Activated CD4-positive, alpha-beta T cell treated with anti-CD3 and anti-CD28 coated beads, Interleukin-2, amount 10 ng/mL, durations not matched to agents 7 days and 5 days (primary cell): ENCODE measurements at regions not wholly inside any gene's neighbourhood (a gene's known extent, or its start where the extent isn't known, plus 50 kb on each side); places are given as distances from the start of the nearest gene placed in this dataset.
"Not testable (repeated sequence)": the region's sequence is repeated elsewhere in the genome, so short reads cannot be mapped to it uniquely, and the experiment has no call there.

ENCODE experiments used
- CTCF ChIA-PET: fragments of 350-600 bp; sonication (Branson Sonifier 250); formaldehyde crosslinking; loops from one replicate; lab custom pipeline; 2021; ENCODE audit warnings: antibody characterized with exemption; lab: Charles Lee
- POLR2A ChIA-PET: fragments of 350-600 bp; sonication (Branson Sonifier 250); formaldehyde crosslinking; loops from one replicate; lab custom pipeline; 2021; ENCODE audit warnings: antibody characterized with exemption; lab: Charles Lee
- DNase-seq: peaks from one replicate; pipeline ENCODE4 v3.0.0-alpha.2; 2020
- H3K27ac Mint-ChIP-seq: one replicate; pipeline ENCODE4 v1.8.0; 2021; ENCODE audit warnings: mild to moderate bottlenecking, moderate library complexity, mixed read lengths
- H3K27me3 Mint-ChIP-seq: one replicate; pipeline ENCODE4 v1.8.0; 2021; ENCODE audit warnings: mixed read lengths
- H3K36me3 Mint-ChIP-seq: one replicate; pipeline ENCODE4 v1.8.0; 2021; ENCODE audit warnings: low read depth, mixed read lengths
- H3K4me1 Mint-ChIP-seq: one replicate; pipeline ENCODE4 v1.8.0; 2021; ENCODE audit warnings: mixed read lengths
- H3K4me3 Mint-ChIP-seq: one replicate; pipeline ENCODE4 v1.8.0; 2021; ENCODE audit warnings: mild to moderate bottlenecking, moderate library complexity, mixed read lengths
- H3K9me3 Mint-ChIP-seq: one replicate; pipeline ENCODE4 v1.8.0; 2021; ENCODE audit warnings: mixed read lengths

DNA sequence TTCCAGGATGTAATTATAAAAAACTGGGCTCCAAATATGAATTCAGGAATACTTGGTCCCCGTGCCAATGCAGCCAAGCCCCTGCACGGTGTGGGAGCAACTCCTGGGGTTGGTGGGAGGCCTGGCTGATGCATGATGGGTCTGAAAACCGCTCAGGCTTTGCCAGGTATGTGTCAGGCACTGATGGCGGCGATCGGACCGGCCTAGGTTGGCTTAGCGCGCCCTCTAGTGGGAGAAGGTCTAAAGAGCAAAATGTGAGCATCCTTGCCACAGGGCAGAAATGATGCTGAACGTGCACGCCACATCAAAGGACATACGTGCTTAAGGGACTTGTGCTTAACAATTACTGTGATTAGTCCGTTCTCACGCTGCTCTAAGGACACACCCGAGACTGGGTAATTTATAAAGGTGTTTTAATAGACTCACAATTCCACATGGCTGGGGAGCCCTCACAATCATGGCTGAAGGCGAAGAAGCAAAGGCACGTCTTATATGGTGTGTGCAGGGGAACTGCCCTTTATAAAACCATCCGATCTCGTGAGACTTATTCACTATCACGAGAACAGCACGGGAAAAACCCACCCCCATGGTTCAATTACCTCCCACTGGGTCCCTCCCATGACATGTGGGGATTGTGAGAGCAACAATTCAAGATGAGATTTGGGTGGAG lies 196.2 kb upstream of the PLGLB1 start:
- H3K4me1 Mint-ChIP-seq, H3K27me3 Mint-ChIP-seq, H3K36me3 Mint-ChIP-seq, CTCF ChIA-PET, H3K9me3 Mint-ChIP-seq, POLR2A ChIA-PET, H3K4me3 Mint-ChIP-seq, H3K27ac Mint-ChIP-seq: not testable (repeated sequence)
- DNase-seq = peak; percentile 69

DNA sequence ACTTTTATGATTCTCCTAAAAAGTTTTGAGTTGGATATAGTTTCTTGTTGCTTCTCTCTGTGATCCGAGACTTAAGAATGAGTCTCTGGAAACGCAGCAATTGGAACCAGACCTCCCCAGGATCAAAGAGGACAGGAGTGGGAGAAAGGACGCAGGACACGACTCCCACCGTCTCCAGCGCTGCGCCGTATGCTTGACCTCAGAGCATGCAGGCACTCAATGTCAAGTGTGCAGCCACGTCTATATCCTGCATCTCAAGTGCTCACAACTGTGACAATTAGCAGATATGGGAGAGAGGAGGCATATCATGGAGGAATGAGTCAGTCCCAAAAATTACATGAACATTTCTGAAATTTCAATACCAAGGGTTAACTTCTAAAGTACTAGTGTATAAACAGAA lies 199.0 kb upstream of the PLGLB1 start:
- H3K4me3 Mint-ChIP-seq, H3K4me1 Mint-ChIP-seq, H3K9me3 Mint-ChIP-seq, POLR2A ChIA-PET, CTCF ChIA-PET, H3K27ac Mint-ChIP-seq, H3K27me3 Mint-ChIP-seq, DNase-seq, H3K36me3 Mint-ChIP-seq: not testable (repeated sequence)

DNA sequence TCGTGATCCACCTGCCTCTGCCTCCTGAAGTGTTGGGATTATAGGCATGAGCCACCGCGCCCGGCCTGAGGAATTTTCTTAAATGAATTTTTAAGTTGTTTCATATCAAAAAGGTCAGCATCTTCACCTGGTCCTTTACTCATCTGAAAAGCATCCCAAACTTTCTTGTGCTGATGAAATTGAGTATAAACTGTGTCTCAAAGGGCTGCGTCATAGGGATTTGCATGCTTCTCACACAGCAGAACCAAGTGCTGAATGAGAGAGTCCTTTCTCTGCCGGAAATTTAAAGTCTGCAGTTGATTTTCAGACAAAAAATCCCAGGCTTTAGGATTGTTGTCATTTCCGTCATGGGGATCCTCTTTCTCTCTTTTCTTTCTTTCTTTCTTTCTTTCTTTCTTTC lies 200.5 kb upstream of the PLGLB1 start:
- H3K9me3 Mint-ChIP-seq, H3K4me3 Mint-ChIP-seq, H3K4me1 Mint-ChIP-seq, POLR2A ChIA-PET, CTCF ChIA-PET, H3K36me3 Mint-ChIP-seq, DNase-seq, H3K27ac Mint-ChIP-seq: not testable (repeated sequence)
- H3K27me3 Mint-ChIP-seq = peaks cover 11% of the 10 kb centered on the region

DNA sequence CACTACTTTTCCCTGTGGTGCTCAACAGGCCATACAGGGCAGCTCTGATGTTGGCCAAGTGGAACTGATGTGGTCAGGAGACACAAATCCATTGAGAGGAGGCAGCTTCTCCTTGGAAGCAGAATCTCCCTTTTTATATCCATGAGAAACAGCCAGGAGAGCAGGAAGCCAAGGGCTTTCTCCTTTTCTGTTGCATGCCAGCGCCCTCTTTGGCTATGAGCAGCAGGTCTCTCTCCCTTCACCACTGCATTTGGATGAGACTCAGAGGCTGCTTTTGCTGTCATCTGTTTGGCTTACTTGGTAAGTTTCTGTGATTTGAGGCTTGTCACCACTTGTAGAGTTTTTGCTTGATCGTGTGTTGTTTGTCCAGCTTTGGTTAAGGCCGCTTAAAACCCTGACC lies 202.2 kb upstream of the PLGLB1 start:
- H3K9me3 Mint-ChIP-seq, H3K4me1 Mint-ChIP-seq, CTCF ChIA-PET, H3K36me3 Mint-ChIP-seq, POLR2A ChIA-PET, DNase-seq, H3K4me3 Mint-ChIP-seq, H3K27ac Mint-ChIP-seq: not testable (repeated sequence)
- peaks cover 11% of the 10 kb centered on the region for H3K27me3 Mint-ChIP-seq

DNA sequence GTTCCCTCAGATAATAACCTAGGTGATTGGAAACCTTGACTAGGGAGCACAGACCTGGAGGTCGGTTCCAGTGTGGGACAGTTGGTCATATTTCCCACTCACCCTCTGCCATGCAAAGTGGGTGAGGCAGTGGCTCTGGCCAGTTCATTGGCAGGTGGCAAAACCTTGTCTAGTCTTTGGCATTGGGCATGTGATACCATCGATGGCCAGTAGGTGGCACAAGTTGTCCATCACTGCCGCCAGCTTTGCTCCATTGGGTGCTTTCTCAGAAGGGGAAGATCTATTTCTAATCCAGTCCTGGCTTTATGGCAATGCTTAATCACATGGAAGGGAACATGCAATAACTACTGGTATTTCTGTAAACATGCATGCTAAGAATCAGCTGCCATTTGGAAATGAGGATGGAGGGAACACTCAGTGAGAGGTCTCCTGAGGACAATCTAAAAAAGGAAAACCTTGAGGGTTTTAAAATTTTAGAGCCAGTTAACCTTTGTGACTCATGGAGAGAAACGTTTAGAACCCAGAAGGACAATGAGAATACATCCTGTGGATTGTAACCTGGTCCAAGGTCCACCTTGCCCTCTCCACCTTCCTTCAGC lies 207.5 kb upstream of the PLGLB1 start:
- CTCF ChIA-PET, H3K27ac Mint-ChIP-seq, H3K36me3 Mint-ChIP-seq, H3K4me3 Mint-ChIP-seq, H3K9me3 Mint-ChIP-seq, DNase-seq, POLR2A ChIA-PET, H3K27me3 Mint-ChIP-seq: not testable (repeated sequence)
- peaks cover 12% of the 10 kb centered on the region for H3K4me1 Mint-ChIP-seq

DNA sequence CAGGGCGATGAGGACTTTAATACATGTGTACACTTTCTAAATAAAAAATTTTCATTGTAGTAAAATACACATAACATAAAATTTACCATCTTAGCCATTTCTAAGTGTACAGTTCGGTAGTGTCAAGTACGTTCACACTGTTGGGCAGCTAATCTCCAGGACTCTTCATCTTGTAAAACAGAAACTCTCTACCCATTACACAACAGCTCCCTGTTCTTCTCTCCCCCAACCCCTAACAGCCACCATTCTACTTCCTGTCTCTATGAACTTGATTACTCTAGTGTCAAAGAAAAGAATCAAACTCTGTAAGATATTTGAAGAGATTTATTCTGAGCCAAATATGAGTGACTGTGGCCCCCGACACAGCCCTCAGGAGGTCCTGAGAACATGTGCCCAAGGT lies 208.3 kb upstream of the PLGLB1 start:
- H3K9me3 Mint-ChIP-seq, POLR2A ChIA-PET, H3K27ac Mint-ChIP-seq, H3K36me3 Mint-ChIP-seq, DNase-seq, CTCF ChIA-PET, H3K27me3 Mint-ChIP-seq, H3K4me3 Mint-ChIP-seq: not testable (repeated sequence)
- H3K4me1 Mint-ChIP-seq = peaks cover 12% of the 10 kb centered on the region

DNA sequence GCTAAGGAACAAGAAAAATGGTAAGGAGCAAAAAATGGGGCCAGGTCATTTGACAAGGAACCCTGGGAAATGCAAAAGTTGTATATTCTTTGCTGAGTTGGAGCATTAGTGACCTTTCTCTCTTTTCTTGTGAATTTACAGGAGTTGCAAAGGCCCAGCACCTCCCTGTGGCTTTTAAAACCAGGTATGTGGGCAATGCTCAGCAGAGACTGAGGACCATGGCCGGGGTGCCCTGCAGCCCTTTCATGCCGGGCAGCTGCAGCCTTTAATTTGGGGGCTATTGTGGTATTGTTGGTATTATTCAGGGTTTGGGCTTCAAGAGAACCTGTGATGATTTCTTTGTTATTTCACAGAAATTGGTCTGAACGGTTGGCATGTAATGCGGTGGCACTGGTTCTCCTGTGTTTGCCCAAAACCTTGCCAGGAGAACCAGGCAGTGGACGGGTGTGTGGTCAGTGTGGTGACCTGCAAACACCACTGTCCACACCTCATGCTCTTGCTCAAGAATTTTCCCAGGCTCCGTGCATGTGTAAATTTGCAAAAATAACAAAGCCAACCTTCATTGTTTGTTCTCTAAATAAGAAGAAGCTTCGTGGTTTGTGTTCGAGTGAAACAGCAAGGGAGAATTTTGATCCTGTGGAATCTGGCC lies 213.8 kb upstream of the PLGLB1 start:
- H3K27ac Mint-ChIP-seq, H3K4me1 Mint-ChIP-seq, H3K9me3 Mint-ChIP-seq, POLR2A ChIA-PET, DNase-seq, H3K27me3 Mint-ChIP-seq, H3K36me3 Mint-ChIP-seq, CTCF ChIA-PET, H3K4me3 Mint-ChIP-seq: not testable (repeated sequence)

DNA sequence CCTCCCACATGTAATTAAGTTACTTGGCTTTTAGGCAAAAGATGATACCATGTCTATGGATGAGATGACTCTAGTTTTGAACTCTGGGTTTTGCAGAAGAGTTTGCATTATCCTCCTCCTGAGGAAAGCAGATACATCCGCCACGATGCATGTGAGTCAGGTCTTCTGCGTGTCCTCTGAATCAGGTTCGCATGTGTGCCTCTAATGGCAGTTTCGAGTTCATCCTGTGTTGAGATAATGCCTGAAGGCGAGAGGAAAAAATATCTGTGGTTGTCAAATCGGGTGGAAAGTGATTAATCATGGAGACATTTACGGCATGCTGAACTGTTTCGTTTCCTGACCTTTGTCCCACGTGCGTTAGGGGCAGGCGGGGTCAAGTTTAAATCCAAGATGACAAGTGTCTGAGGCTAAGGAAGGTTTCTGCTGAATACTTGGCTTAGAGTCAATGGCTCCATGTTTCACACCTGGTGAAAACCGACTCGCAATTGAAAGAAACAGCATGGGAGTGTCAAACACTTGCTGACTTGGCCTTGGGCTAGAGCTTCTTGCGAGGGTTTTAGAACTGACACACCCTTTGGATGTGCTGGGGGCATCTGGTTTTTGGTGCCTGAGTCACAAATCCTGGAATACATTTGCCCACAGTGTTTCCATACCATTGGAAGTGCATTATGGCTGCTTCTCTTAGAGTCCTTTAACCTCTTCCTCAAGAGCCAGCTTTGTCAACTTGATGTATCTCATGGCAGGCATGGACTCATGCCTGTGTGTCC lies 216.1 kb upstream of the PLGLB1 start:
- H3K4me1 Mint-ChIP-seq, POLR2A ChIA-PET, H3K27me3 Mint-ChIP-seq, DNase-seq, CTCF ChIA-PET, H3K4me3 Mint-ChIP-seq, H3K36me3 Mint-ChIP-seq, H3K9me3 Mint-ChIP-seq, H3K27ac Mint-ChIP-seq: not testable (repeated sequence)

DNA sequence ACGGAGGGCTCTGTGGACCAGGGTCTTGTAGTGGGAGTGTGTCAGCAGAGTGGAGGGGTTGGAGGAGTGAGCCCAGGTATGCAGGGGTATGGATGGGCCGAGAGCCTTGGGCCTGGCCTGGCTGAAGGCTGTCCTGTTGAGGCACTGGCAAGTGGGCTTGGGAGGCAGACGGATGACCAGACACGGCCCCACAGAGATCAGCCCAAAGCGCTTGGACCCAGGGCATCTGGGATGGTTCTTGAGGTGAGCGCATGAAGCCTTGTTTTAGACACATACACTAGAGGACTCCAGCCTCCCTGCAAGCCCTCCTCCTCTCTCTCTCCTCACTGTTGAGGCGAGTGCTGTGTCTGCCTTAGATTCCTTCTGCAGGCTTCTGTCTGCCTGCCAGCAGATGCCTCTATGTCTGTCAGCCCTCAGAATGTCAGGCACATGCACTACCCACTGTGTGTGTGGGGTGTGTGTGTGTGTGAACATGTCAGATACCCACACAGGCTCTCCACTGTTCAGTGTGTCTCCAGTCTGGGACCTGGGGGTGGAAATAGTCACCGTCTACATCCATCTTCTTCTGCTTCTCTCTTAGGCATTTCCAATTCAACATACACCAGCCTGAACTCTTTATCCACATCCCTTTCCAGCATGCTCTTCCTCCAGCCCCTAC lies 218.0 kb upstream of the PLGLB1 start:
- CTCF ChIA-PET, DNase-seq, H3K36me3 Mint-ChIP-seq, H3K4me3 Mint-ChIP-seq, H3K4me1 Mint-ChIP-seq, H3K27me3 Mint-ChIP-seq, POLR2A ChIA-PET, H3K9me3 Mint-ChIP-seq, H3K27ac Mint-ChIP-seq: not testable (repeated sequence)

DNA sequence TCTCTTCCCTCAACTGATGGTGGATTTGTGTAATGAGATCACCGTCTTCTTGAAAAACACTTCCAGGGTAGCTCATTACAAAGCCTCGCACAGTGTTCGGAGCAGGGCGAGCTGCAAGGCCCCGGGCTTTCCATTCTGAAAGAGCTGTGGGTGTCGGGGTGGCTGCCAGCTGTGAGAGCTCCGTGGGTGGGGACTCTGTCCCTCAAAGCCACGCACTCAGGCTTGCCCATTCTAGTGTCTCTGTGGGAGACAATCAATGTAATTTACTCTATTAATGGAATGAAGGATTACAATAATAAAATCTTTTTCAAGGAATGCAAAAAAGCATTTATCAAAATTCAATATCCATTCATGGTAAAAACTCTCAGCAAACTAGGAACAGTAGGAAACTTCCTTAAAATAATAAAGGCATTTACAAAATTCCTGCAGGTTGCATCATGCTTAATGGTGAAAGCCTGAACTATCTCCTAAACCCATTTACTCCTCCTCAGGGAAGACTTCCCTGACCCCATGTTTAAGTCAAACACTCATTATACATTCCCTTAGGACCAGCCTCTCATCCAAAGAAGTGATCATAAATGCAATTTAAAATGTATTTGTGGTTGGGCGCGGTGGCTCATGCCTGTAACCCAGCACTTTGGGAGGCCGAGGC lies 224.5 kb upstream of the PLGLB1 start:
- DNase-seq, POLR2A ChIA-PET, H3K27me3 Mint-ChIP-seq, H3K27ac Mint-ChIP-seq, H3K4me1 Mint-ChIP-seq, H3K36me3 Mint-ChIP-seq, H3K4me3 Mint-ChIP-seq, CTCF ChIA-PET, H3K9me3 Mint-ChIP-seq: not testable (repeated sequence)

DNA sequence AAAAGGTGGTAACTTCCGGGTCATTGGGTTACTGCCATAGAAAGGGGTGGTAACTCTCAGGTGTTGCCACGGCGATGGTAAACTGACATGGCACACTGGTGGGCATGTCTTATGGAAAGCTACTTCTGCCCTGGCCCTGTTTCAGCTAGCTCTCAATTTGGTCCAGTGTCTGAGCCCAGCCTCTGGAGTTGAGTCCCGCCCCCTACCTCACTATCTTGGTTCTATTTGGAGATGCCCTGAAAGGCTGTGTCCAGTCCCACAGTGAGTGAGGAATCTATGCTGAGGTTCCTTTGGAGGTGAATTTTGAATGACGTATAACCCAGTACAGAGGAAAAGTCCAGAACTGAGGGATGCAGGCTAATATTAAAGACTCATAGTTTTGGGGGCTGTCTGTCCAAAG lies 230.4 kb upstream of the PLGLB1 start:
- CTCF ChIA-PET, H3K36me3 Mint-ChIP-seq, H3K27ac Mint-ChIP-seq, H3K4me3 Mint-ChIP-seq, H3K4me1 Mint-ChIP-seq, H3K9me3 Mint-ChIP-seq, H3K27me3 Mint-ChIP-seq, POLR2A ChIA-PET, DNase-seq: not testable (repeated sequence)

DNA sequence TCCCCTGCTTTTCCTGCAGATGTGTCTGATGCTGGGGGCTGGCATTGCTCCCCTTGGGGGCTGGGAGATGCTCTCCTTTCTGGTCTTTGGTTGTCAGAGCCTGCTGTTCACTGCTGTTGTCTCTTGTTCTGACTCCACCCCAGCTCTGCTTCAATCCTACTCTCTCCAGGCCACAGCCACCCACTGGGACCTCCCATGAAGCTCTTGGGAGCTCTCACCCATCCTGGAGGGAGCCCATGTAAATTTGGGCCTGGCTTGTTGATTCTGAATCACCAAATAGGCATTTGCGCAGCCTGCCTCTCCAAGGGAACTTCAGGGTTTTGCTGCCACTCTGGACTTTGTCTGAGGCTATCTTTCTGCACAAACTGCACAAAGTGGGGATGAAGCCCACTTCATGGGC lies 232.9 kb upstream of the PLGLB1 start:
- H3K4me3 Mint-ChIP-seq, H3K36me3 Mint-ChIP-seq, H3K27ac Mint-ChIP-seq, POLR2A ChIA-PET, CTCF ChIA-PET, DNase-seq, H3K9me3 Mint-ChIP-seq, H3K27me3 Mint-ChIP-seq, H3K4me1 Mint-ChIP-seq: not testable (repeated sequence)
